Activated T-helper 2 cell treated with anti-CD3 and anti-CD28 coated beads, Interferon-gamma antibody, Interleukin-2, Interleukin-4, amounts not matched to agents 10 μg/mL and 5 μg/mL and 100 μg/mL, durations not matched to agents 14 hours and 24 hours and 36 hours (primary cell): ENCODE measurements at regions not wholly inside any gene's neighbourhood (a gene's known extent, or its start where the extent isn't known, plus 50 kb on each side); places are given as distances from the start of the nearest gene placed in this dataset.

ENCODE experiments used
- DNase-seq: peaks from one replicate; pipeline ENCODE4 v3.0.0; 2021; ENCODE audit warnings: low spot score
- H3K27ac Mint-ChIP-seq: one replicate; pipeline ENCODE4 v1.8.0; 2021; ENCODE audit warnings: mixed read lengths
- H3K27me3 Mint-ChIP-seq: one replicate; pipeline ENCODE4 v1.8.0; 2021; ENCODE audit warnings: low read depth, mixed read lengths
- H3K36me3 Mint-ChIP-seq: one replicate; pipeline ENCODE4 v1.8.0; 2021; ENCODE audit warnings: low read depth, mixed read lengths
- H3K4me1 Mint-ChIP-seq: one replicate; pipeline ENCODE4 v1.8.0; 2021; ENCODE audit warnings: low read depth, mixed read lengths
- H3K4me3 Mint-ChIP-seq: one replicate; pipeline ENCODE4 v1.8.0; 2021; ENCODE audit warnings: low read depth, mild to moderate bottlenecking, moderate library complexity, mixed read lengths
- H3K9me3 Mint-ChIP-seq: one replicate; pipeline ENCODE4 v1.8.0; 2021; ENCODE audit warnings: mixed read lengths
- intact Hi-C: fragments of 100-400 bp; cut with micrococcal nuclease; formaldehyde crosslinking; loops from one replicate; pipeline ENCODE4 v1.15.1; 2023

- H3K27me3 Mint-ChIP-seq, result no peaks in the 10 kb centered on the region
- H3K4me3 Mint-ChIP-seq, result no peak overlapping the region
- peak overlapping the region; percentile 40 for H3K27ac Mint-ChIP-seq
- no peaks in the 10 kb centered on the region for H3K9me3 Mint-ChIP-seq
- no peak for DNase-seq
- peaks cover 44% of the 10 kb centered on the region for H3K4me1 Mint-ChIP-seq
- intact Hi-C loops, result loop anchor here (10.0 kb wide), 1 partner anchor 801 kb away; no protein-coding TSS in a partner anchor
- H3K36me3 Mint-ChIP-seq, result no peaks in the 10 kb centered on the region
Observed at GRCh38 chr9:19513671-19514275, 105.0 kb downstream of the ACER2 start.

DNA sequence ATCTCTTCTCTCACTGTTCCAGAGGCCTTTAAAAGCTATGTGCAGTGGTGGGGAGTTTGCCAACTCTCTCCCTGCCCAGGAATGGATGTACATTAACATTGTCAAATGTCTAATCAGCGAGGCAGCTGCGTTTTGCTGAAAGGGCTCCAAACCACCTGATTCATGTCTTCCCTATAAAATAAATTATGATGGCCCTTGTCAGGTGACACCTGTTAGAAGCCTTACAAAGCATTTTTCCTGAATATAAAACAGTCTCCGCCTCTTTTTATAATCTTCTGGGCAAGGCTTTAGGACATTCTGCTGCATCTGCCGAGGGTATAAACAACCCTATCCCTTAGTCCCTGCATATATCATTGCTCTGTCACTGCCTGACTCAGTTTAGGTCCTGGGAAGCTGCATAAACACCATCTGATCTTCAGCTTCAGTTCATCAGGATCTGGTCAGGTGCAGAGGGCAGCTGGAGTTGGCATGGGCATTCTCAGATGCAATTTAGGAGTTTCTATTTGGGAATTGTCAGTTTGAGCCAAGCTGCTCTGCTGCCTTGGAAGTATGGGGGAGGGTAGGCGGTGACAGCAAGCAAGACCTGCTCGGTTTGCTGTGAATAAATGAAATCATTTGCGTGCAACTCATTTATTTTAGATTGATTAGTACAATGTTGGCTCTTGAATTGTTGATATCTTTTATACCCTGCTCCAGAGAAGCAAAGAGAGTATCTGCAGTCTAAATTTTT, 103.5 kb downstream of the ACER2 start:
- DNase-seq, result no peak
- Mint-ChIP-seq H3K4me3 (no peak overlapping the region), H3K27ac (no peak overlapping the region), H3K4me1 (peaks cover 41% of the 10 kb centered on the region), H3K9me3 (no peaks in the 10 kb centered on the region), H3K27me3 (no peaks in the 10 kb centered on the region), H3K36me3 (no peaks in the 10 kb centered on the region)
- intact Hi-C loops, result loop anchor here (10.0 kb wide), 1 partner anchor 803 kb away; no protein-coding TSS in a partner anchor

DNA sequence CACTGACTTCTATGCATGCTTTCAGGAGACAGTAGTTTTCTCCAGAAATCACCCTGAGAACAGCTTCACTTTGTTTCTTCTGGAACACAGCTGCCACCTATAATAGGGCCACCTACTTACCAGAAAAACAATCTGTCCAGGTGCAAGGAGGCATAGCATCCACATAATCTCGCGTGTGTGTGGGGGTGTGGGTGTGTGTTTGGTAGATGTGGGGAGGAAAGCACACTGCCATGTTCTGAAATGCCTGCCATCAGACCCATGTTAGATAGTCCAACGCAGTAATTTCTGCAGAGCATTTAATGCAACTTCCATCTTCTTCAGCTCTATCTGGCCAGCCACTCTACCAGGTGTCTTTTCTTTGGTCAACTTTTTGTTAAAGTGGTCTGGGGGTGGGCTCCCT, 102.9 kb downstream of the ACER2 start:
- H3K36me3 Mint-ChIP-seq, result no peaks in the 10 kb centered on the region
- no peak overlapping the region for H3K4me3 Mint-ChIP-seq
- H3K27me3 Mint-ChIP-seq, result peaks cover 2% of the 10 kb centered on the region
- H3K9me3 Mint-ChIP-seq, result no peaks in the 10 kb centered on the region
- no peak overlapping the region for H3K27ac Mint-ChIP-seq
- H3K4me1 Mint-ChIP-seq, result peaks cover 37% of the 10 kb centered on the region
- DNase-seq, result no peak
- intact Hi-C loops, result loop anchor here (10.0 kb wide), 1 partner anchor 803 kb away; no protein-coding TSS in a partner anchor

DNA sequence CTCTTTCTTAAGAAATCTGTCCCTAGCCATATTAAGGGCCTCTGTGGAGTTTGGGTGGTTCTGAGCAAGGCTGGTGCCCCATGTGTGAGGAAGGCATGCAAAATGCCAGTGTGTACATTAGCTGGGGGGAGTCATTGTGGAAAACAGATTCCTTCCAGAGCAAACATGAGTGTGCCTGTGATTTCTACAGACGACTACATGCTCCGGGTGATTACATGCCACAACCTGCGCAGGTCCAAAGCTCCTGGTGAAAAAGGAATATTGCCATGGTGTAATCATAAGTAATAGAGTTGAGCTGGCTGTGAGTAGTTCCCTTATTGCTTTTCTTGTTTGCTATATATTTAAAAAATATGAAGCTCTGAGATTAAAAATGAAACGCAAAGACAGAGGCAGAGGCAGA, 102.1 kb downstream of the ACER2 start:
- no peaks in the 10 kb centered on the region for H3K9me3 Mint-ChIP-seq
- H3K4me3 Mint-ChIP-seq, result no peak overlapping the region
- H3K27ac Mint-ChIP-seq, result no peak overlapping the region
- H3K36me3 Mint-ChIP-seq, result no peaks in the 10 kb centered on the region
- intact Hi-C loops, result loop anchor here (10.0 kb wide), 1 partner anchor 804 kb away; no protein-coding TSS in a partner anchor
- H3K27me3 Mint-ChIP-seq, result peaks cover 2% of the 10 kb centered on the region
- DNase-seq, result no peak
- H3K4me1 Mint-ChIP-seq, result peaks cover 29% of the 10 kb centered on the region
